HG03159 (cell line): ENCODE measurements at regions not wholly inside any gene's neighbourhood (a gene's known extent, or its start where the extent isn't known, plus 50 kb on each side); places are given as distances from the start of the nearest gene placed in this dataset.
"Not testable (repeated sequence)": the region's sequence is repeated elsewhere in the genome, so short reads cannot be mapped to it uniquely, and the experiment has no call there.

Experiments used
- ATAC-seq: cut with Tn5 transposase; IDR thresholded peaks from one replicate; pipeline ENCODE4 v1.9.1; 2021; ENCODE audit warnings: mild to moderate bottlenecking, moderate library complexity; ENCODE audit not compliant: unreplicated experiment

- no peak for ATAC-seq
Measured at GRCh38 chr10:118963933-118964332, 65.6 kb upstream of the NANOS1 start.

- ATAC-seq = not testable (repeated sequence)
Measured at GRCh38 chr10:118964476-118964875, 65.0 kb upstream of the NANOS1 start.

- no peak for ATAC-seq
Measured at GRCh38 chr10:118965096-118965495, 64.4 kb upstream of the NANOS1 start.

GRCh38 chr10:118965645-118966044, 63.9 kb upstream of the NANOS1 start:
- no peak for ATAC-seq

- no peak for ATAC-seq
Measured at GRCh38 chr10:118966076-118966849, 63.3 kb upstream of the NANOS1 start.

- no peak for ATAC-seq
Measured at GRCh38 chr10:118966850-118967125, 62.7 kb upstream of the NANOS1 start.

- no peak for ATAC-seq
Measured at GRCh38 chr10:118967160-118967559, 62.4 kb upstream of the NANOS1 start.

GRCh38 chr10:118968060-118968459, 61.5 kb upstream of the NANOS1 start:
- no peak for ATAC-seq

GRCh38 chr10:118968482-118968881, 61.0 kb upstream of the NANOS1 start:
- no peak for ATAC-seq

- ATAC-seq = no peak
Measured at GRCh38 chr10:118969014-118969413, 60.5 kb upstream of the NANOS1 start.

GRCh38 chr10:118970770-118971169, 58.7 kb upstream of the NANOS1 start:
- no peak for ATAC-seq

GRCh38 chr10:118971187-118971586, 58.3 kb upstream of the NANOS1 start:
- ATAC-seq = no peak

GRCh38 chr10:118971876-118972275, 57.6 kb upstream of the NANOS1 start:
- ATAC-seq = no peak

- ATAC-seq = no peak
Measured at GRCh38 chr10:118973744-118974143, 55.8 kb upstream of the NANOS1 start.

GRCh38 chr10:118974951-118975350, 54.6 kb upstream of the NANOS1 start:
- ATAC-seq = no peak

GRCh38 chr10:118976219-118976618, 53.3 kb upstream of the NANOS1 start:
- ATAC-seq = not testable (repeated sequence)

- no peak for ATAC-seq
Measured at GRCh38 chr10:118977022-118977599, 52.4 kb upstream of the NANOS1 start.

GRCh38 chr10:118977835-118978234, 51.7 kb upstream of the NANOS1 start:
- no peak for ATAC-seq

- no peak for ATAC-seq
Measured at GRCh38 chr10:118978316-118978997, 51.1 kb upstream of the NANOS1 start.

- no peak for ATAC-seq
Measured at GRCh38 chr10:118978998-118979350, 50.5 kb upstream of the NANOS1 start.

GRCh38 chr10:118979661-118980060, 49.9 kb upstream of the NANOS1 start:
- ATAC-seq = no peak
